ENCODE measurements at regions not wholly inside any gene's neighbourhood (a gene's known extent, or its start where the extent isn't known, plus 50 kb on each side); places are given as distances from the start of the nearest gene placed in this dataset.

DNA sequence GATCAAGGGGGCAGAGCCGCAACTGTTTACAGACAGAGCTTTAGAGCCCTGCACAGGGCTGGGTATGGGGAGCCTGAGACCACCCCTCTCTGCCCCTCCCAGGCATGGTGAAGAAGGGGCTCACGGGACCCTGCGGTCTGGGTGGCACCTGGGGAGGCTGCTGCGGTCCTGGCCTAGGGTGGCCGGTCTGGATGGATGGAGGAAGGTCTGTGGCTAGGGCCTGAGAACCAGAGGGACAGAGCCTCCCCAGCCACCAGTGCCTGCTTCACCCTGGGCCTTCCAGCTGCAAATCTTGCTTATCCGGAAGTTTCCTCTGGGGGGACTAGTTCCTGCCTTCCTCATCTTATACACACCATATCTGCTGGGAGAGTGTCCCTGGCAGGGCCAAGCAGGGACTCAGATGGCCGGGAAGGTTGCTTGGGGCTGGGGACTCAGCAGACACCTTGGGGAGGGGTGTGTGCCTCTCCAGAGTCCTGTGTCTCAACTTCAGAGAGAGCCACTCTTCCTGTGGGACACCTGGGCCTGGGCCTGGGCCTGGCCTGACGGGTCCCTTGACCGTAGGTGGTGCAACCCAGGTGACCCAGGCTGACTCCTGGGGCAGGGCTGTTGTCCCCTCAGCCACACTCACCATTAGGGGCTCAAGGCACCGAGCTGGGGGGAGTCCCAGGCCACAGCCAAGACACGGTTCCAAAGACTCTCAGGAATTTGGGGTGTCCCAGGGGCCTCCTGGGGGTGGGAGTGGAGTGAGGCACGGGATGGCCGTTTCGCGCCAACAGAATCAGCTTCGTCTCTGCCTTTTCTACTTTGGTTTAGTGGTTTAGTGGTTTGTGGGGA lies 52.0 kb upstream of the ACTRT2 start:
- no peak for DNase-seq (ENCODE audit: low read depth in 2 of 3, low spot score in 1 of 3)

DNA sequence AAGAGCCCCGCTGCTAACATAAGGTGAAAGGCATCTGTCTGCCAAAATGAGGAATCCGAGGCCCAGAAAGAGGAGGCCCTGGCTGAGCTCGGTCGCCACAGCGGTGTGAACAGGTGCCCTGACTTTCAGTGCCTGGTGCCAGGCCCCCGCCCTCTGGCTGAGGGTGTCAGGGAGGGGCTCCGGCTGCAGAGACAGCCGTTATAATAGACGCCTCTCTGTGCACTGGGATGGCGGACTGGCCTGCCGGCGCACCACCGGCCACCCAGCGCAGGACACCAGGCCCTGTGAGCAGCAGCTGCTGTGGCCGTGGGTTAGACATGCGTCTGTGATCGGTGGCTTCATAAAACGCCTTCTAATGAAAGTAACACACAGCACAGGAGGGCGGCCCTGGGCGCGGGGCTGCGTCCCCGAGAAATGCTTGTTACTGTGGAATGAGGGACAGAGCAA lies 51.4 kb upstream of the ACTRT2 start:
- DNase-seq (ENCODE audit: low read depth in 2 of 3, low spot score in 1 of 3) = no peak

DNA sequence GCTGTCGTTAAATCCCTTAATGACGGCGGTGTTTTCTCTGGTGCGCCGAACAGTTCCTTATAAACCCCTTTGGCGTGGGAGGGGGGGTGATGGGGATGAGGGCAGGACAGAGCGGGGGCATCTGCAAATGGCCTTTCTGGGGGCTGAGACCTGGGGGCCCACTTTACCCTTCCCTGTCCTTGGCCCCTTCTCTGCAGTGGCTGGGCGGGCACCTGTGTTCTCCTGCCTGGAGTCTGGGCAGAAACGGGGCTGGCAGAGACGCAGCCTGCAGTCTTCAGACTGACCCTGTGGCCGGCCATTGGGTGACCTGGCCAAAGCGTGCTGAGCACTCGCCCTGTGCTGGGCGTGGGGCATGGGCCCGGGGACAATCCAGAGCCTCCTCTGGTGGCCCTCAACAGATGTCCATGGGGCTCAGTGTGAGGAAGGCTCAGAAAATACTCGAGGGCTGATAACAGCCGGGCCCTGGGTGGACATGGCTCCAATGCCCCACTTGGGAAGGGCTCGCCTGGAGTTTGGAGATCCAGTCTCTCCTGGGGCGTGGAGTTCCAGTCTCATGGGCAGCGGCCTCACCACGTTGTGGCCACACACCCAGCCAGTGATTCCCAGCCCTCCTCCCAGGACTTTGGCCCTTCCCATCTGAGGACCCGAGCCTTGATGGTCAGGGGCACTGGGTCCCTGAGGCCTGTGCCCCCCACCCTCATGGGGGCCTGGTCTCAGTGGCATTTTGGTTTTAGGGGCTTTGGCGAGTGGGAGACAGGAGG lies 50.8 kb upstream of the ACTRT2 start:
- DNase-seq (ENCODE audit: low read depth in 2 of 3, low spot score in 1 of 3) = no peak

DNA sequence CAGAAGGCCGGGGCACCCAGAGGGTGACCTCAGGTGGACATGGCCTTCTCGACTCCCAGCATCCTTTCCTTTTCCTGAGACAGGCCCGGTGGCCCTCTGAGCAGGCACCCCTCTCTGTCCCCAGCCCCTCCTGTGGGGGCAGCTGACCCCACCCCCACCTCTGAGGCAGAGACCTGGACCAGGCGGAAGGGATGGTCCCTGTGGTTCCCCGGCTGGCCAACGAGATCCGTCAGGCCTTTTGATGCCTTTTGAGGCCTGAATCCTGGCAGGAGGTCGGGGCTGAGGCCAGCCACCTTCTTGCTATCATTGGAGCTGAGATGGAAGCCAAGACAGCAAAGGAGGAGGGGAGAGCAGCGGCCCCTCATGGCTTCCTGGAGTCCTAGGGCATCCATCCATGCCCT lies 50.2 kb upstream of the ACTRT2 start:
- no peak for DNase-seq (ENCODE audit: low read depth in 2 of 3, low spot score in 1 of 3)
